CD8-positive, alpha-beta memory T cell (primary cell): ENCODE measurements at regions not wholly inside any gene's neighbourhood (a gene's known extent, or its start where the extent isn't known, plus 50 kb on each side); places are given as distances from the start of the nearest gene placed in this dataset.
"Not testable (repeated sequence)": the region's sequence is repeated elsewhere in the genome, so short reads cannot be mapped to it uniquely, and the experiment has no call there.

Source experiments
- CTCF ChIA-PET: fragments of 350-600 bp; sonication (Branson Sonifier 250); formaldehyde crosslinking; loops from one replicate; lab custom pipeline; 2021; ENCODE audit warnings: antibody characterized with exemption; lab: Charles Lee
- POLR2A ChIA-PET: fragments of 350-600 bp; sonication (Branson Sonifier 250); formaldehyde crosslinking; loops from one replicate; lab custom pipeline; 2021; ENCODE audit warnings: antibody characterized with exemption; lab: Charles Lee
- DNase-seq, 5 donors: peaks; one replicate each; pipeline versions ENCODE4 v3.0.0 to v3.0.0-alpha.2; 2020 to 2022; ENCODE audit warnings: mixed read lengths in 1 of 5
- H3K27ac ChIP-seq: one replicate; pipeline ENCODE4 v1.7.0; 2013; ENCODE audit warnings: low read depth, mild to moderate bottlenecking, low read length, moderate library complexity
- H3K27me3 ChIP-seq: 2 replicates; pipeline ENCODE4 v1.7.0; 2013; ENCODE audit warnings: low read length, mild to moderate bottlenecking; ENCODE audit not compliant: insufficient read depth, poor library complexity, severe bottlenecking
- H3K36me3 ChIP-seq: 2 replicates; pipeline ENCODE4 v1.7.0; 2013; ENCODE audit warnings: mild to moderate bottlenecking, low read length, moderate library complexity; ENCODE audit not compliant: insufficient read depth
- H3K4me1 ChIP-seq: 2 replicates; pipeline ENCODE4 v1.7.0; 2013; ENCODE audit warnings: mild to moderate bottlenecking, low read length, moderate library complexity; ENCODE audit not compliant: insufficient read depth
- H3K4me3 ChIP-seq: 2 replicates; pipeline ENCODE4 v1.7.0; 2013; ENCODE audit warnings: mild to moderate bottlenecking, low read length
- H3K9me3 ChIP-seq: 2 replicates; pipeline ENCODE4 v1.7.0; 2013; ENCODE audit warnings: mild to moderate bottlenecking, low read length
- H3K27ac Mint-ChIP-seq, 8 donors: one replicate each; pipeline ENCODE4 v1.8.0; 2020 to 2021; ENCODE audit warnings: mixed read lengths in 8 of 8, mild to moderate bottlenecking in 6 of 8, inconsistent platforms in 3 of 8, moderate library complexity in 3 of 8
- H3K27me3 Mint-ChIP-seq, 2 donors: one replicate each; pipeline ENCODE4 v1.8.0; 2020 to 2021; ENCODE audit warnings: mixed read lengths in 2 of 2, mild to moderate bottlenecking in 1 of 2, moderate library complexity in 1 of 2
- H3K36me3 Mint-ChIP-seq, 3 donors: one replicate each; pipeline ENCODE4 v1.8.0; 2020 to 2021; ENCODE audit warnings: mixed read lengths in 3 of 3, inconsistent platforms in 1 of 3, mild to moderate bottlenecking in 1 of 3
- H3K4me1 Mint-ChIP-seq, 3 donors: one replicate each; pipeline ENCODE4 v1.8.0; 2020 to 2021; ENCODE audit warnings: mixed read lengths in 3 of 3, inconsistent platforms in 1 of 3, mild to moderate bottlenecking in 1 of 3
- H3K4me3 Mint-ChIP-seq, 7 donors: one replicate each; pipeline ENCODE4 v1.8.0; 2020 to 2021; ENCODE audit warnings: mixed read lengths in 7 of 7, mild to moderate bottlenecking in 6 of 7, moderate library complexity in 4 of 7, inconsistent platforms in 2 of 7
- H3K9me3 Mint-ChIP-seq, 5 donors: one replicate each; pipeline ENCODE4 v1.8.0; 2020 to 2022; ENCODE audit warnings: mixed read lengths in 5 of 5, mild to moderate bottlenecking in 3 of 5, moderate library complexity in 2 of 5, inconsistent platforms in 1 of 5

DNA sequence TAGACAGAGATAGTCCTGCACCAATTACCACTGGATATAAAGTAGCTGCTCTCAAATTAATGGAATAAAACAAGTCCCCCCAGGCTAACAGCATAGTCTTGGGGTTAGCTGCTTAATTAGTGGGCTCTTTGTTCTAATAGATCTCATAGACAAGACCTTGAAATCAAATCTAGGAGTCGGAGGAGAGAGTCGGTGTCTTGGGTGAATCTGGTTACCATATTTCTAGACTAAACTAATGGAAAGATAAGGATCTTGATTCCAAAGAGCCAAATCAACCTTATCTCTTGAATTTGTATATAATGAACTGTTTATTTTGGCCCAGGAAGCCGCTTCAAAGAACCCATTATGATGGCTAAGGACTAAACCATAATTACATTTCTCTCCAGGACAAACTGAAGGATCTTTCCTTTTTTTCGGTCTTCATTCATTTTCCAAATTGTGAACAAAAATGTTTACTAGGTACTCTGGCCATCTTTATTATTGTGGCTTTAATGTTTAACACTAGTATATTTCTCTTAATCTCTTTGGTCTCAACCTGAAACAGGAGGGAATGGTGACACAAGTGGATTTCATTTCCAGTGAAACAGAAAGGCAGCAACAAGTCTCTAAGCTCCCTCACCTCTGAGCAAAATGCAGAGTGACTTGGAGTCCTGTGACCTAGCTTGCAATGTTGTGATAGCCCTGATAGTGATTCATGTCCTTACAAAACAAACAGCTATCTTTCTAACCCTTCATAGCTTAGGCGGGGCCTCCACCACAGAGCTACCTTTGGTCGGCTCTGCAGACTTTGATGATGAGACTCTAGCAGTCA is 137.9 kb upstream of the PARD3B start:
- peaks cover 0 to 13% of the 10 kb centered on the region in 2 donors for H3K27me3 Mint-ChIP-seq
- H3K36me3 Mint-ChIP-seq = no peaks in the 10 kb centered on the region
- Histone ChIP-seq H3K9me3 (no peaks in the 10 kb centered on the region), H3K27ac (no peak overlapping the region), H3K4me3 (no peak overlapping the region), H3K36me3 (no peaks in the 10 kb centered on the region), H3K27me3 (no peaks in the 10 kb centered on the region), H3K4me1 (no peaks in the 10 kb centered on the region)
- ChIA-PET CTCF (no interaction called here), POLR2A (no interaction called here)
- H3K4me1 Mint-ChIP-seq = no peaks in the 10 kb centered on the region
- H3K4me3 Mint-ChIP-seq = peak overlapping the region in 1 of 7 donors; percentile 65
- no peak overlapping the region for H3K27ac Mint-ChIP-seq
- no peak for DNase-seq
- peaks cover 3 to 8% (median 7%) of the 10 kb centered on the region in 5 donors for H3K9me3 Mint-ChIP-seq

DNA sequence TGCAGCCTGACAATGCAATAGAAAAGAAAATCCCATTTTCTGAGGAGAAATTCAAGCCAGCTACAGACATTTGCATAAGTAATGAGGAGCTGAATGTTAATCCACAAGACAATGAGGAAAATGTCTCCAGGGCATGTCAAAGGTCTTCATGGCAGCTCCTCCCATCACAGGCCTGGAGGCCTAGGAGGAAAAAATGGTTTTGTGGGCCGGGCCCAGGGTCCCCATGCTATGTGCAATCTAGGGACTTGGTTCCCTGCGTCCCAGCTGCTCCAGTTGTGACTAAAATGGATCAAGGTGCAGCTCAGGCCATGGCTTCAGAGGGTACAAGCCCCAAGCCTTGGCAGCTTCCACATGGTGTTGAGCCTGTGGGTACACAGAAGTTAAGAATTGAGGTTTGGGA is 132.5 kb upstream of the PARD3B start:
- H3K4me3 ChIP-seq, POLR2A ChIA-PET, H3K36me3 Mint-ChIP-seq, H3K27ac Mint-ChIP-seq, H3K27me3 ChIP-seq, H3K4me1 Mint-ChIP-seq, H3K27ac ChIP-seq, H3K27me3 Mint-ChIP-seq, DNase-seq, CTCF ChIA-PET, H3K4me1 ChIP-seq, H3K9me3 ChIP-seq, H3K36me3 ChIP-seq, H3K4me3 Mint-ChIP-seq: not testable (repeated sequence)
- H3K9me3 Mint-ChIP-seq = peaks cover 10 to 15% (median 11%) of the 10 kb centered on the region in 5 donors

DNA sequence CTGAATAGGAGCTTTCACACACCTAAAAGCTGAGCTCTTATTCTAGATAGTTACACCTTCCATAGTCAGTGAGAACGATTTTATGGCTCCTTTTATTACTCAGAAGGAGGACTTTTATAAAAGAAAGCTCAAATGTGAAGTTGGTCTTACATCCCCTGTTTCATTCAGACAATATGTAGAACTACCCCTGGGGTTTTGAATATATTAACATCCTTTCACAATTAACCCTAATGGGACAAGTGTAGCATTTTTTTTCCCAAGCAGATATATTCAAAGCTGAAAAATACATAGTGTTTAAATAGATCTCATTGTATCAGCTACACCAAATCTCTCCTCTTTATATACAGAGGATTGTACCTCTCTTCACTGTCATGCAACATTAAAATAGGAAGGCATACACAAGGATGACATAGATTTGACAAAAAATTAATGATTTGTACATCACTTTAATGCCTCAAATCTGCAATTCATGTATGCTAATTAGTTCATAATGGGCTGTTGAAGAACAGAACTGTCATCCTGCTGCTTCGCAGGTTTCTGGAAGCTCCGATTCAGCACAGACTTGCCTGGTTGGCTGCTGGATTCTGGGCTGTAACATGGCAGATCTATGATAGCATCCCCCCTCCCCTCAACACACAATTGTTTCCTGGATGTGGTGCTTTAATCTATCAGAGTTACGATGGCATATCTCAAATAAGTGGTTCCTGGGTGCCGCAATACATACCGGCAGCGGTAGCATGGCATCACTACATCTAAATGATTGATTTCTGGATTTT is 129.7 kb upstream of the PARD3B start:
- H3K27ac Mint-ChIP-seq = no peak overlapping the region
- no peaks in the 10 kb centered on the region for H3K36me3 ChIP-seq
- H3K27me3 ChIP-seq = peaks cover 4% of the 10 kb centered on the region
- ChIA-PET CTCF (no interaction called here), POLR2A (no interaction called here)
- H3K27ac ChIP-seq = no peak overlapping the region
- no peak for DNase-seq
- no peaks in the 10 kb centered on the region for H3K4me1 ChIP-seq
- peaks cover 1 to 3% of the 10 kb centered on the region in 2 donors for H3K27me3 Mint-ChIP-seq
- no peaks in the 10 kb centered on the region for H3K4me1 Mint-ChIP-seq
- no peak overlapping the region for H3K4me3 Mint-ChIP-seq
- no peaks in the 10 kb centered on the region for H3K9me3 ChIP-seq
- peaks cover 10 to 15% (median 11%) of the 10 kb centered on the region in 5 donors for H3K9me3 Mint-ChIP-seq
- no peak overlapping the region for H3K4me3 ChIP-seq
- H3K36me3 Mint-ChIP-seq = no peaks in the 10 kb centered on the region

DNA sequence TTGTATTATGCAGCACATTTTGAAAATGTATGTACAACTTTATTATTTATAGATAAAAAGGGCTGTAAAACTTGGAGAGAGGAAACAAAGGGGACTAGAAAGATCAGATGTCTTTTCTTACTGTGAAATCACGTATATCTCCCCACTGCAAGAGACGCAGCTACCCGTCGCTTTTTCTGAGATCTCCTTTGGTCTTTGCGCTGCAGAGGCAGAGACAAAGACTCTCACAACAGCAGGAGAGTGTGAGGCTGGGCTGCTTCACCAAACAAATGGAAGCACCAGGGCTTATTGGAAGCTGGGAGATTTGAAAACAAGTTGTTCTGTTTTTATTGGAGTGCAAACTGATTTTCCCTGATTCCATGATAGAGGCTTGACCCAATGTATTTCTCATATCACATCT is 129.0 kb upstream of the PARD3B start:
- Histone ChIP-seq H3K27ac (no peak overlapping the region), H3K27me3 (peaks cover 4% of the 10 kb centered on the region), H3K36me3 (no peaks in the 10 kb centered on the region), H3K9me3 (no peaks in the 10 kb centered on the region), H3K4me1 (no peaks in the 10 kb centered on the region), H3K4me3 (no peak overlapping the region)
- H3K27me3 Mint-ChIP-seq = peaks cover 1 to 3% of the 10 kb centered on the region in 2 donors
- H3K4me1 Mint-ChIP-seq = no peaks in the 10 kb centered on the region
- H3K36me3 Mint-ChIP-seq = no peaks in the 10 kb centered on the region
- no peak for DNase-seq
- ChIA-PET CTCF (no interaction called here), POLR2A (no interaction called here)
- H3K27ac Mint-ChIP-seq = no peak overlapping the region
- peaks cover 9 to 15% (median 10%) of the 10 kb centered on the region in 5 donors for H3K9me3 Mint-ChIP-seq
- no peak overlapping the region for H3K4me3 Mint-ChIP-seq

DNA sequence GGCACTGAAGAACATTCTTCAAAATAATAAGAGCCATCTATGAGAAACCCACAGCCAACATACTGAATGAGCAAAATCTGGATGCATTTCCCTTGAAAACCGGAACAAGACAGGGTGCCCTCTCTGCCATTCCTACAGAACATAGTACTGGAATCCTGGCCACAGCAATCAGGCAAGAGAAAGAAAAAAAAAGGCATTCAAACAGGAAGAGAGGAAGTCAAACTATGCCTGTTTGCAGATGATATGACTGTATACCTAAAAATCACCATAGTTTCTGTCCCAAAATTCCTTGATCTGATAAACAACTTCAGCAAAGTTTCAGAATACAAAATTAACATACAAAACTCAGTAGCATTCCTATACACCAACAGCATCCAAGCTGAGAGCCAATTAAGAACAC is 119.5 kb upstream of the PARD3B start:
- Histone ChIP-seq H3K27ac (no peak overlapping the region), H3K27me3 (no peaks in the 10 kb centered on the region), H3K36me3 (no peaks in the 10 kb centered on the region), H3K9me3 (no peaks in the 10 kb centered on the region), H3K4me3 (no peak overlapping the region), H3K4me1 (no peaks in the 10 kb centered on the region)
- Mint-ChIP-seq H3K4me1 (no peaks in the 10 kb centered on the region), H3K27me3 (peaks cover 3 to 9% of the 10 kb centered on the region in 2 donors), H3K27ac (no peak overlapping the region), H3K9me3 (peaks cover 2 to 11% (median 5%) of the 10 kb centered on the region in 5 donors), H3K4me3 (no peak overlapping the region), H3K36me3 (no peaks in the 10 kb centered on the region)
- DNase-seq = no peak
- ChIA-PET CTCF (no interaction called here), POLR2A (no interaction called here)

DNA sequence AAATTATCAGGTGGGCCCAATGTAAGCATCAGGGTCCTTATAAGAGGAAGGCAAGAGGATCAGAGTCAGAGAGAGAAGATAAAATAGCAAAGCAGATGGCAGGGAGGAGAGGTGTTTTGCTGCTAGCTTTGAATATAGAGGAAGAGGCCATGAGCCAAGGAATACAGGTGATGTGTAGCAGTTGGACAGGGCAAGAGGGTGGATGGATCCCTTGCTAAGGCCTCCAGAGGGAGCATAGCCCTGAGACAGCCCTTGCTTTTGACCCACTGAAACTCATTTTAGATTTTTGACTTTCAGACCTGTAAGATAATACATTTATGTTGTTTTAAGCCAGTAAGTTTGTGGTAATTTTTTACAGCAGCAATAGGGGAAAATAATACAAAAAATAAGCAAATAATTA is 116.6 kb upstream of the PARD3B start:
- H3K27ac Mint-ChIP-seq = no peak overlapping the region
- no peaks in the 10 kb centered on the region for H3K4me1 Mint-ChIP-seq
- H3K27me3 Mint-ChIP-seq = peaks cover 7 to 9% of the 10 kb centered on the region in 2 donors
- CTCF ChIA-PET = no interaction called here
- H3K9me3 Mint-ChIP-seq = peaks cover 0 to 16% (median 5%) of the 10 kb centered on the region in 5 donors
- no peak overlapping the region for H3K27ac ChIP-seq
- POLR2A ChIA-PET = no interaction called here
- no peaks in the 10 kb centered on the region for H3K4me1 ChIP-seq
- DNase-seq = no peak
- no peaks in the 10 kb centered on the region for H3K9me3 ChIP-seq
- H3K4me3 ChIP-seq = no peak overlapping the region
- no peaks in the 10 kb centered on the region for H3K36me3 Mint-ChIP-seq
- no peaks in the 10 kb centered on the region for H3K27me3 ChIP-seq
- H3K4me3 Mint-ChIP-seq = no peak overlapping the region
- no peaks in the 10 kb centered on the region for H3K36me3 ChIP-seq

DNA sequence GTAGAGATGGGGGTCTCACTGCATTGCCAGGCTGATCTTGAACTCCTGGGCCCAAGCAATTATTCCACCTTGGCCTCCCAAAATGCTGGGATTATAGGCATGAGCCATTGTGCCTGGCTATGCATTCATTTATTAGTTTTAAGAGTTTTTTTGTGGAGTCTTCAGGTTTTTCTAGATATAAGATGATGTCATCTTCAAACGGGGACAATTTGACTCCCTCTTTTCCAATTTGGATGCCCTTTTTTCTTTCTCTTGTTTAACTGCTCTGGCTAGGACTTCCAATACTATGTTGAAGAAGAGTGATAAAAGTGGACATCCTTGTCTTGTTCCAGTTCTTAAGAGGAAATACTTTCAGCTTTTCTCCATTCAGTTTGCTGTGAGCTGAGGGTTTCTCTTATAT is 113.7 kb upstream of the PARD3B start:
- H3K9me3 ChIP-seq = no peaks in the 10 kb centered on the region
- H3K27me3 ChIP-seq = no peaks in the 10 kb centered on the region
- H3K4me1 ChIP-seq = no peaks in the 10 kb centered on the region
- no peaks in the 10 kb centered on the region for H3K36me3 ChIP-seq
- ChIA-PET POLR2A (no interaction called here), CTCF (no interaction called here)
- H3K9me3 Mint-ChIP-seq = peaks cover 0 to 11% (median 5%) of the 10 kb centered on the region in 5 donors
- no peak overlapping the region for H3K27ac ChIP-seq
- no peak for DNase-seq
- peaks cover 7 to 11% of the 10 kb centered on the region in 2 donors for H3K27me3 Mint-ChIP-seq
- no peaks in the 10 kb centered on the region for H3K4me1 Mint-ChIP-seq
- no peaks in the 10 kb centered on the region for H3K36me3 Mint-ChIP-seq
- H3K4me3 Mint-ChIP-seq = no peak overlapping the region
- no peak overlapping the region for H3K27ac Mint-ChIP-seq
- no peak overlapping the region for H3K4me3 ChIP-seq

DNA sequence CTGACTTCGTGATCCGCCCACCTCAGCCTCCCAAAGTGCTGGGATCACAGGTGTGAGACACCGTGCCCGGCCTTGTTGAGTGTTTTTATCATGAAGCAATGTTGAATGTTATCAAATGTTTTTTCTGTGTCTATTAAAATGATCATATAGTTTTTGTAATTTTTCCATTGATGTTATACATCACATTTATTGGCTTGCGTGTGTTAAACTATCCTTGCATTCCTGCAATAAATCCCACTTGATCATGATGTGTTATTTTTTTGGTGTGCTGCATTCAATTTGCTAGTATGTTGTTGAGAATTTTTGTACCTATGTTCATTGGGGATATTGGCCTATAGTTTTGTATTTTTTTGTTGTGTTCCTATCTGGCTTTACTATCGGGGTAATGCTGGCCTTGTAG is 113.1 kb upstream of the PARD3B start:
- POLR2A ChIA-PET = no interaction called here
- no peaks in the 10 kb centered on the region for H3K4me1 ChIP-seq
- H3K4me3 ChIP-seq = no peak overlapping the region
- H3K27ac Mint-ChIP-seq = no peak overlapping the region
- H3K27me3 Mint-ChIP-seq = peaks cover 7 to 10% of the 10 kb centered on the region in 2 donors
- peaks cover 0 to 11% (median 5%) of the 10 kb centered on the region in 5 donors for H3K9me3 Mint-ChIP-seq
- H3K36me3 ChIP-seq = no peaks in the 10 kb centered on the region
- H3K27ac ChIP-seq = no peak overlapping the region
- no peak for DNase-seq
- no peaks in the 10 kb centered on the region for H3K4me1 Mint-ChIP-seq
- H3K9me3 ChIP-seq = no peaks in the 10 kb centered on the region
- H3K27me3 ChIP-seq = no peaks in the 10 kb centered on the region
- H3K36me3 Mint-ChIP-seq = no peaks in the 10 kb centered on the region
- CTCF ChIA-PET = no interaction called here
- no peak overlapping the region for H3K4me3 Mint-ChIP-seq
